HG03064 (cell line): ENCODE measurements at regions not wholly inside any gene's neighbourhood (a gene's known extent, or its start where the extent isn't known, plus 50 kb on each side); places are given as distances from the start of the nearest gene placed in this dataset.
"Not testable (repeated sequence)": the region's sequence is repeated elsewhere in the genome, so short reads cannot be mapped to it uniquely, and the experiment has no call there.

Experiments used
- ATAC-seq: cut with Tn5 transposase; IDR thresholded peaks from one replicate; pipeline ENCODE4 v1.9.1; 2021; ENCODE audit warnings: low read depth; ENCODE audit not compliant: unreplicated experiment

- no peak for ATAC-seq
These were observed 811.4 kb upstream of the TMEM132C start for GRCh38 chr12:127455347-127456265.

GRCh38 chr12:127457726-127458125, 809.2 kb upstream of the TMEM132C start:
- no peak for ATAC-seq

GRCh38 chr12:127459166-127459565, 807.8 kb upstream of the TMEM132C start:
- ATAC-seq, result no peak

GRCh38 chr12:127459687-127460086, 807.3 kb upstream of the TMEM132C start:
- no peak for ATAC-seq

GRCh38 chr12:127463237-127463636, 803.7 kb upstream of the TMEM132C start:
- no peak for ATAC-seq

GRCh38 chr12:127469331-127469730, 797.6 kb upstream of the TMEM132C start:
- ATAC-seq, result no peak

- no peak for ATAC-seq
These were observed 793.2 kb upstream of the TMEM132C start for GRCh38 chr12:127473766-127474165.

GRCh38 chr12:127479256-127479655, 787.7 kb upstream of the TMEM132C start:
- no peak for ATAC-seq

- ATAC-seq, result no peak
These were observed 786.1 kb upstream of the TMEM132C start for GRCh38 chr12:127480775-127481314.

GRCh38 chr12:127482950-127483349, 784.0 kb upstream of the TMEM132C start:
- ATAC-seq, result no peak

- no peak for ATAC-seq
These were observed 781.4 kb upstream of the TMEM132C start for GRCh38 chr12:127485528-127485927.

GRCh38 chr12:127487031-127487430, 779.9 kb upstream of the TMEM132C start:
- no peak for ATAC-seq

GRCh38 chr12:127489061-127489460, 777.9 kb upstream of the TMEM132C start:
- no peak for ATAC-seq

GRCh38 chr12:127494961-127495915, 771.7 kb upstream of the TMEM132C start:
- ATAC-seq, result no peak

GRCh38 chr12:127496255-127496654, 770.7 kb upstream of the TMEM132C start:
- ATAC-seq, result no peak

- ATAC-seq, result no peak
These were observed 766.4 kb upstream of the TMEM132C start for GRCh38 chr12:127500512-127501035.

- no peak for ATAC-seq
These were observed 765.1 kb upstream of the TMEM132C start for GRCh38 chr12:127501916-127502315.

- ATAC-seq, result no peak
These were observed 763.7 kb upstream of the TMEM132C start for GRCh38 chr12:127503246-127503645.

- ATAC-seq, result not testable (repeated sequence)
These were observed 763.0 kb upstream of the TMEM132C start for GRCh38 chr12:127503996-127504395.

- no peak for ATAC-seq
These were observed 762.1 kb upstream of the TMEM132C start for GRCh38 chr12:127504874-127505273.

GRCh38 chr12:127507341-127507740, 759.6 kb upstream of the TMEM132C start:
- no peak for ATAC-seq
